ENCODE measurements at regions not wholly inside any gene's neighbourhood (a gene's known extent, or its start where the extent isn't known, plus 50 kb on each side); places are given as distances from the start of the nearest gene placed in this dataset.
A peak's percentile ranks its signal among the peaks of the same experiment; 100 is the strongest.

- no peak for DNase-seq
Observed at GRCh38 chr5:68432682-68433081, 217.1 kb downstream of the PIK3R1 start.

- DNase-seq = no peak
Observed at GRCh38 chr5:68433526-68433922, 218.0 kb downstream of the PIK3R1 start.

- DNase-seq = peak; percentile 86
Observed at GRCh38 chr5:68433923-68434879, 218.6 kb downstream of the PIK3R1 start.

GRCh38 chr5:68435611-68436010, 220.1 kb downstream of the PIK3R1 start:
- DNase-seq = no peak

GRCh38 chr5:68436686-68437520, 221.3 kb downstream of the PIK3R1 start:
- no peak for DNase-seq

GRCh38 chr5:68438876-68439275, 223.3 kb downstream of the PIK3R1 start:
- DNase-seq = no peak

GRCh38 chr5:68440245-68440644, 224.7 kb downstream of the PIK3R1 start:
- DNase-seq = no peak

- DNase-seq = no peak
Observed at GRCh38 chr5:68440651-68441050, 225.1 kb downstream of the PIK3R1 start.

- DNase-seq = no peak
Observed at GRCh38 chr5:68441309-68442073, 225.9 kb downstream of the PIK3R1 start.

- DNase-seq = no peak
Observed at GRCh38 chr5:68443091-68443490, 227.5 kb downstream of the PIK3R1 start.

- DNase-seq = no peak
Observed at GRCh38 chr5:68444048-68444447, 228.5 kb downstream of the PIK3R1 start.

- no peak for DNase-seq
Observed at GRCh38 chr5:68444833-68445232, 229.3 kb downstream of the PIK3R1 start.

GRCh38 chr5:68445257-68446069, 229.9 kb downstream of the PIK3R1 start:
- DNase-seq = no peak

- DNase-seq = no peak
Observed at GRCh38 chr5:68446070-68446357, 230.5 kb downstream of the PIK3R1 start.

GRCh38 chr5:68446487-68446894, 230.9 kb downstream of the PIK3R1 start:
- DNase-seq = no peak

GRCh38 chr5:68447136-68447929, 231.8 kb downstream of the PIK3R1 start:
- DNase-seq = no peak

- DNase-seq = no peak
Observed at GRCh38 chr5:68449380-68449779, 233.8 kb downstream of the PIK3R1 start.

- DNase-seq = peak; percentile 40
Observed at GRCh38 chr5:68450245-68450852, 234.8 kb downstream of the PIK3R1 start.

- no peak for DNase-seq
Observed at GRCh38 chr5:68452286-68452685, 236.7 kb downstream of the PIK3R1 start.

GRCh38 chr5:68454172-68454571, 238.6 kb downstream of the PIK3R1 start:
- DNase-seq = no peak

GRCh38 chr5:68454766-68455165, 239.2 kb downstream of the PIK3R1 start:
- peak; percentile 51 for DNase-seq

Measured in HCEC 1CT (cell line).